HG03039 (cell line): ENCODE measurements at regions not wholly inside any gene's neighbourhood (a gene's known extent, or its start where the extent isn't known, plus 50 kb on each side); places are given as distances from the start of the nearest gene placed in this dataset.

Source experiments
- ATAC-seq: cut with Tn5 transposase; IDR thresholded peaks from one replicate; pipeline ENCODE4 v1.9.1; 2021; ENCODE audit warnings: mild to moderate bottlenecking, moderate library complexity; ENCODE audit not compliant: unreplicated experiment

- no peak for ATAC-seq
These were observed 386.1 kb upstream of the NR3C2 start for GRCh38 chr4:148828291-148828690.

DNA sequence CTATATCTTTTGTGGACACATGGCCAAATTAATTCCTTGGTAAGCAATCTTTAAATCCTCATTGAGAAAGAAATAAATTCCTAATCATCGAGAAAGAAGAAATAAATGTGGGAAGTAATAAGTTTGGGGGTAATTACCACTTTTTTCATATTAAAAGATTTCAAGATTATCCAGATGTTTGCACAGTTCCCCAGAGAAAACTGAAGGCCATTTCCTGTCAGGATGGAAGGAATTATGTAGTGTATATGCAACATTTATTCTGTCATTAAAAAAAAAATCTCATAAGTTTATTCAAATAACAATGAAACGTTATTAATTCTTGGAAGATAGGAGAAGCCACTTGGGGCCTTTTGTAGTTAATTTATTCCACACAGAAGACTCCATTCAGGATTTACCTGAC is 385.6 kb upstream of the NR3C2 start:
- no peak for ATAC-seq

GRCh38 chr4:148823419-148823769 is 381.2 kb upstream of the NR3C2 start:
- ATAC-seq, result no peak

DNA sequence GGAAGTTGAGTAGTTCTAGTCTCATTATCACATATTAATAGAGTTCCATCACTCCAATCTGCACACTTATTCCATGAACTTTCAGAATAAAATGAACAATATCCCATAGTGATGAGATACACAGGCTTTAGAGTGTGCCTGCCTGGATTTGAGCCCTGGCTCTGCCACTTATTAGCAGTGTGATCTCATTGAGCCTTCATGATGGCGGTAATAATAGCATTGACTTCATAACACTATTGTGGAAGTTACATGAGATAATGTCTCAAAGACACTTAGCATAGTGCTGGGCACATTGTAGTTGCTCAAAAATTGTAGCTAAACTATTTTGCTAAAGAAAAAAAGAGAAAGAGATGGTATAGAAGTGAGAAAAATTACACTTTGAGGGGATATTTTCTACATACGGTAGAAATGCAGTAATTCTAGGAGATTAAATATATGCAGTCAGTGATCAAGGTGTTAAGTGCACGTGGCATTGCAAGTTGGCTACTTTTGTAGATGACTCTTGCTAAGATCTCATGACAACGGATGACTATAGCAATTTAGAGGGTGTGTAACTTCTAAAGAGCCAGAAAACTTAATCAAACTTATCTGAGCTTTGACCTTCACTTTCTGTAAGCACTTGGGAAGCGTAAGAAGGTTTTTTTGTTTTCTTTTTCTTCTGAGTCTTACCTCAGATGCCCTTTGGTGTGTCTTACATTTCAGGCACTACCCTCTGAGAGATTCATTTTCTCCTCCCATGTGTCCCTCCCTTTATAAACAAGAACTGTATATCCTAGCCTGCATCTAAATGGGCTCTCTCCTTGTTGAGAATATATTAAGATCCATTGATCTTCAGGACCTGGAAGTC is 380.6 kb upstream of the NR3C2 start:
- ATAC-seq, result no peak

DNA sequence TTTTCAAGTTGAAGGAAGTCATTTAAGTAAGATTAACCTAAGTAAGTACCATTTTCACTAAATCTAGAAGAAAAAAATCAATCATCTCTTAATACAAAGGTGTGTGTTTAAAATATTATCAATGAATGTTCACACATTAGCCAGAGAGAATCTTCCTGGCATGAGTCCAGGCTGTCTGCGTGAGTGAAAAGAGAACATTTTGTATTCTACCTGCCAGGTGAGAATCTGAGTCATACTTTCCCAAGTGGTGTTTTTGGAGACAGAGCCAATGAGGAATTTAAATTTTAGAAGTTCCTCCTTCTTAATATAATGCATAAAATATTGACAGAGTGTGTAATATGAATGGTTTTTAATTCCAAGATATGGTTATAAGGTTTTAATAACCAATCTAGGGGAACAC is 371.8 kb upstream of the NR3C2 start:
- no peak for ATAC-seq

- ATAC-seq, result no peak
These were observed 371.1 kb upstream of the NR3C2 start for GRCh38 chr4:148813289-148813688.

DNA sequence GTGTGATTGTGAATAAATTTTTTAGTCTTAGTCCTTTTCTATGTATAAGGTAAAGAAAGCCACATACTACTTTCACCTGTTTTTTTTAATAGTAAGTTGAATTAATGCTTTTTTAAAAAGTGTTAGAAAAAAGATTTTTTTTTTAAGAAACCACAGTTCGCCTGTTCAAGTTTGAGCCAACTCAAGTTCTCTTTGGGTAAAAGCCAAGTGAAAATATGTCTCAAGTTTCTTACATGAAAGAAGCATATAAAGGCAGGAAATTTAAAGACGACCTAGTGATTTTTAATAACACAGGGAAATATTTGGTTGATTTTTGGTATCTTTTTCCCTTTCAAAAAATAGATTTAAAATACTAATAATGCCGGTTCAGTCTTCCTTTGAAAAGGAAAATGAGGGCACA is 369.9 kb upstream of the NR3C2 start:
- ATAC-seq, result no peak

DNA sequence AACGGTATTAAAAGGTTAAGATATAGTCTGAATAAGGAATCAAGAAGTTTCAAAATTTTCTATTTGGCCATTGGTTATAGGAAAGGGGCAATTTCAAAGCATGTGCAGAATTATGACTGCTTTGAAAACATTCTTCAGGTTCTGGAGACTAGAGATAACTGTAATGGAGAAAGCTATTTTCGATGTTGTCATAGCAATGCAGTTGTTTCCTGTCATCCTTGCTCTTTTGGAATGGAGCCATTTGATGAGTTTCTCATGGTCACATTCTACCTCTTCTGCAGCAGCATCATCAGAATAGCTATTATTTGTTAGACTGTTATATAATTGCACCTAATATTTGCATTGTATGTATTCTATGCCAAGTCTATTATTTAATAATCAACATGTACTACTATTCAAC is 368.2 kb upstream of the NR3C2 start:
- ATAC-seq, result no peak

- no peak for ATAC-seq
These were observed 366.2 kb upstream of the NR3C2 start for GRCh38 chr4:148808416-148808815.

DNA sequence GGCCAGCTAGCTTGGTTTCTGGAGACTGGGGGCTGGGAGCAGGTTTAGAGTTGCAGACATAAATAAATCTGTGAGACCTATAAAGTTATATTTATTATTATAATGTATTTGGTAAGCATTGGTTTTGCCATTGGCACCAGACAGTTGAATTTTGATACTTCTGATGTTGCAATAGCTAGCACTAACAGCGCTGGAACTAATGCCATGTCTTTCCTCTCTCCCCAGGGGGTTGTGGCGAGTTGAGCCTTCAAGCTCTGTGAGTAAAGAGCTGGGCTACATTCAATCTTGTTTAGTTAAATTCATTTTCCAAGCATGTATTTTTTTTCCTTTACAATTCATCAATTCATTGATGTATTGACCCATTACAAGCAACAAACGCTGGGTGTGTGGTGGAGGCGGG is 358.7 kb upstream of the NR3C2 start:
- ATAC-seq, result no peak

DNA sequence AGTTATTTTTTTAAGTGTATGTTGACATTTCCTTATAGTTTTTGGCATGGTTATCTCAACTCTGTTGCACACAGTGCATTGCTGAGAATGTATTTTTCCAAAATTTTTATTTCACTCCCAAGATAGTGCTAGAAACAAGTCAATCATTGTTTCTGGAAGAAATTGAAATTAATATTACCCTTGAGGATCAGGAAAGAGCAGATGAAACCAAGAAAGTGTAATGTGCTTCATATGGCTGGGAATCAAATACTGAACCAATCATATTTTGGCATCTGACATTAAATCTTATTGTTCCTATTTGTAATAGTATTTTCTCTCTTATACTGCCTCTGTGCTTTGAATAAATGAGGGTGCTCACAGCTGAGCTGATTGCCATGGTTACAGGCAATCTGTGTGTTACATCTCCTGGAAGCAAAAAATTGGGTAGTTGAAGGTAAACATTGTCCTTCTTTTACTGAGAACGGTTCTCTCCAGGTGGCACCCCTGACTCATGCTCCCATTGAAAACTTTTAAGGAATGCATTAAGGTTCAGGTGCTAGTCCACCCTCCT is 358.2 kb upstream of the NR3C2 start:
- ATAC-seq, result no peak

- ATAC-seq, result no peak
These were observed 353.1 kb upstream of the NR3C2 start for GRCh38 chr4:148795156-148795864.

- no peak for ATAC-seq
These were observed 351.0 kb upstream of the NR3C2 start for GRCh38 chr4:148793221-148793620.

GRCh38 chr4:148790691-148791090 is 348.5 kb upstream of the NR3C2 start:
- ATAC-seq, result no peak

DNA sequence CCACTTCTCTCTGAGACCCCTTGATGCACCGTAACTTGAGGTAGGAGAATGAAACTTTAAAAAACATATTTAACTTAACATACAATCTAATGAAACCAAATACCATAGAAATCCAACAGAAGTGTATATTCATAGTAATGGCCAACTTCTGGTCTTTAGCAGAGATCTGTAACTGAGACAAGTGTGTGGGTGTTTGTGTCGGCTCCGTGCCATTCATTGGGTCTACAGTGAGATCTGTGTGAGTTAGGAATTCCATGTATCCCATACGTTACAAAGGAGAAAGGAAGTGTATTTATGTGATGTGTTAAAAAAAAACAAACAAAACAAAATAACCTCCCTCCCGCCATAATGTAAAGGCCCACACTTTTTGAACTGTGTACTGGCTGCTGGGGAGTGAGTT is 348.0 kb upstream of the NR3C2 start:
- no peak for ATAC-seq

GRCh38 chr4:148787831-148788477 is 345.7 kb upstream of the NR3C2 start:
- ATAC-seq, result no peak

DNA sequence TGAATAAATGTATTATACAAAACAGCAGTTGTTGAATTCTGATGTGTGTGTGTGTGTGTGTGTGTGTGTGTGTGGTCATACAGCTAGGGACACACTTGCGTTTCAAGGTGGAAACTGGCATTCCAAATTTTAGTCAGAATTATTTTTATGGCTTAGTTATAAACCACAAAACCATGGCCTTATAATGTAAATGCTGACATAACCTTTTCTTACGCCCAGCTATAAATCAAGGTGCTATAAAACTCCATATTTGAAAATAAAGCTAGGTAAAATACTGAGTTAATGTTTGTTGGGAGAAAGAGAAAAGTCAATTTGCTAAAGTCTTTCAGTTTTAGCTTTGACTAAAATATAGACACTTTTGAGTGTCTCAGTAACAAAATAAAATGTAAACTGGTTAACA is 345.1 kb upstream of the NR3C2 start:
- no peak for ATAC-seq

DNA sequence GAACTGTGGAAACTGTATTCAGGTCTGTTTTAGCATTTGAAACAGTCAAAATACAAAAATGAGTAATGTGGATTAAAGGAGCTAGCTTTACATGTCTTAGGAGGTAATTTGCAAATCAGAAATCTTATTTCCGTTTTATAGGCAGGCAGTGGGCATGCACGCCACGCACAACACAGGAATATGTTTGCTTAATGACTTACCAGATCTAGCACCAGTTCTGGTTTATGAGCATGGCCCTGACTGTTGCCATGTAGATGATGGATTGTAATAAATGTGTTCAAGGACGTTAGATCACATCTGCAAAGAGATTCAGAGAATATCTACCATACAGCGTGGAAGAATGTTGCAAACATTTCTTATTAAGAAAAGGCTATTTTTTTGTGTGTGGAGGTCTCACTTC is 344.5 kb upstream of the NR3C2 start:
- ATAC-seq, result no peak

- no peak for ATAC-seq
These were observed 340.1 kb upstream of the NR3C2 start for GRCh38 chr4:148782284-148782683.

DNA sequence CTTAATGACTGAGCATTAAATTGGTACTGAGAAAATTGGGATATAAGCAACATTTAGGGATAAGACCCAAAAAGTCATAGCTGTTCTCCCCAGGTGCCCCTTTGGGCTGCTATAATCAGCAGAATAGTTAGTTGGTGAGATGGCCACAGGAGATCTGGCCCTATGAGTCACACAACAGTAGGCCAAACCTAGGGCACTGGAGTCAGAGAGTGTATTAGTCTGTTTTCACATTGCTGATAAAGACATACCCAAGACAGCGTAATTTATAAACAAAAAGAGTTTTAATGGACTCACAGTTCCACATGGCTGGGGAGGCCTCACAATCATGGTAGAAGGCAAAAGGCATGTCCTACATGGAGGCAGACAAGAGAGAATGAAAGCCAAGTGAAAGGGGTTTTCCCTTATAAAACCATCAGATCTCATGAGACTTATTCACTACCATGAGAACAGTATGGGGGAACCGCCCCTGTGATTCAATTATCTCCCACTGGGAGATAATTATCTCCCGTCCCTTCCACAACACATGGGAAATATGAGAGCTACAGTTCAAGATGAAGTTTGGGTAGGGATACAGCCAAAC is 338.3 kb upstream of the NR3C2 start:
- ATAC-seq, result no peak

- no peak for ATAC-seq
These were observed 337.6 kb upstream of the NR3C2 start for GRCh38 chr4:148779771-148780170.
